ENCODE measurements at regions not wholly inside any gene's neighbourhood (a gene's known extent, or its start where the extent isn't known, plus 50 kb on each side); places are given as distances from the start of the nearest gene placed in this dataset.

- H3K36me3 Mint-ChIP-seq, result no peaks in the 10 kb centered on the region
- H3K27me3 ChIP-seq (ENCODE audit: insufficient read depth, low read length, poor library complexity, severe bottlenecking), result no peaks in the 10 kb centered on the region
- H3K36me3 ChIP-seq (ENCODE audit: insufficient read depth, low read length), result no peaks in the 10 kb centered on the region
- CTCF ChIA-PET, result no interaction called here
- no peak for DNase-seq
- H3K27me3 Mint-ChIP-seq, result no peaks in the 10 kb centered on the region
- no peak overlapping the region for H3K27ac Mint-ChIP-seq
- H3K9me3 ChIP-seq (ENCODE audit: low read length), result no peaks in the 10 kb centered on the region
- H3K4me1 Mint-ChIP-seq, result no peaks in the 10 kb centered on the region
- H3K4me1 ChIP-seq (ENCODE audit: insufficient read depth, low read length), result no peaks in the 10 kb centered on the region
- H3K9me3 Mint-ChIP-seq, result no peaks in the 10 kb centered on the region
- POLR2A ChIA-PET, result no interaction called here
- no peak overlapping the region for H3K4me3 Mint-ChIP-seq
- no peak overlapping the region for H3K27ac ChIP-seq (ENCODE audit: low read depth, low read length)
- no peak overlapping the region for H3K4me3 ChIP-seq (ENCODE audit: low read length)
Observed at GRCh38 chr4:14607001-14607400, 395.3 kb upstream of the CPEB2 start.

GRCh38 chr4:14607578-14607977 is 394.7 kb upstream of the CPEB2 start:
- ChIA-PET CTCF (no interaction called here), POLR2A (no interaction called here)
- H3K27ac Mint-ChIP-seq, result no peak overlapping the region
- no peaks in the 10 kb centered on the region for H3K27me3 Mint-ChIP-seq
- H3K36me3 Mint-ChIP-seq, result no peaks in the 10 kb centered on the region
- H3K9me3 Mint-ChIP-seq, result no peaks in the 10 kb centered on the region
- H3K4me1 Mint-ChIP-seq, result no peaks in the 10 kb centered on the region
- H3K27me3 ChIP-seq (ENCODE audit: insufficient read depth, low read length, poor library complexity, severe bottlenecking), result no peaks in the 10 kb centered on the region
- H3K4me3 Mint-ChIP-seq, result no peak overlapping the region
- H3K27ac ChIP-seq (ENCODE audit: low read depth, low read length), result no peak overlapping the region
- H3K4me3 ChIP-seq (ENCODE audit: low read length), result no peak overlapping the region
- H3K4me1 ChIP-seq (ENCODE audit: insufficient read depth, low read length), result no peaks in the 10 kb centered on the region
- no peak for DNase-seq
- no peaks in the 10 kb centered on the region for H3K9me3 ChIP-seq (ENCODE audit: low read length)
- H3K36me3 ChIP-seq (ENCODE audit: insufficient read depth, low read length), result no peaks in the 10 kb centered on the region

- Mint-ChIP-seq H3K4me1 (no peaks in the 10 kb centered on the region), H3K36me3 (no peaks in the 10 kb centered on the region), H3K4me3 (no peak overlapping the region), H3K27ac (no peak overlapping the region), H3K9me3 (peaks cover 0 to 4% (median 0%) of the 10 kb centered on the region in 5 donors), H3K27me3 (no peaks in the 10 kb centered on the region)
- ChIA-PET POLR2A (no interaction called here), CTCF (no interaction called here)
- Histone ChIP-seq H3K9me3 (ENCODE audit: low read length) (no peaks in the 10 kb centered on the region), H3K27ac (ENCODE audit: low read depth, low read length) (no peak overlapping the region), H3K4me1 (ENCODE audit: insufficient read depth, low read length) (no peaks in the 10 kb centered on the region), H3K4me3 (ENCODE audit: low read length) (no peak overlapping the region), H3K36me3 (ENCODE audit: insufficient read depth, low read length) (no peaks in the 10 kb centered on the region), H3K27me3 (ENCODE audit: insufficient read depth, low read length, poor library complexity, severe bottlenecking) (no peaks in the 10 kb centered on the region)
- DNase-seq, result no peak
Observed at GRCh38 chr4:14608630-14609029, 393.7 kb upstream of the CPEB2 start.

- Histone ChIP-seq H3K27ac (ENCODE audit: low read depth, low read length) (no peak overlapping the region), H3K36me3 (ENCODE audit: insufficient read depth, low read length) (no peaks in the 10 kb centered on the region), H3K4me3 (ENCODE audit: low read length) (no peak overlapping the region), H3K27me3 (ENCODE audit: insufficient read depth, low read length, poor library complexity, severe bottlenecking) (no peaks in the 10 kb centered on the region), H3K9me3 (ENCODE audit: low read length) (no peaks in the 10 kb centered on the region), H3K4me1 (ENCODE audit: insufficient read depth, low read length) (no peaks in the 10 kb centered on the region)
- Mint-ChIP-seq H3K27ac (no peak overlapping the region), H3K4me3 (no peak overlapping the region), H3K4me1 (no peaks in the 10 kb centered on the region), H3K36me3 (no peaks in the 10 kb centered on the region), H3K27me3 (no peaks in the 10 kb centered on the region), H3K9me3 (peaks cover 0 to 5% (median 0%) of the 10 kb centered on the region in 5 donors)
- CTCF ChIA-PET, result no interaction called here
- DNase-seq, result no peak
- POLR2A ChIA-PET, result no interaction called here
Observed at GRCh38 chr4:14614840-14615239, 387.4 kb upstream of the CPEB2 start.

GRCh38 chr4:14615671-14616070 is 386.6 kb upstream of the CPEB2 start:
- no peaks in the 10 kb centered on the region for H3K36me3 Mint-ChIP-seq
- CTCF ChIA-PET, result no interaction called here
- Histone ChIP-seq H3K4me3 (ENCODE audit: low read length) (no peak overlapping the region), H3K27me3 (ENCODE audit: insufficient read depth, low read length, poor library complexity, severe bottlenecking) (no peaks in the 10 kb centered on the region), H3K4me1 (ENCODE audit: insufficient read depth, low read length) (no peaks in the 10 kb centered on the region), H3K27ac (ENCODE audit: low read depth, low read length) (no peak overlapping the region), H3K36me3 (ENCODE audit: insufficient read depth, low read length) (no peaks in the 10 kb centered on the region), H3K9me3 (ENCODE audit: low read length) (no peaks in the 10 kb centered on the region)
- H3K4me1 Mint-ChIP-seq, result no peaks in the 10 kb centered on the region
- H3K4me3 Mint-ChIP-seq, result no peak overlapping the region
- no peak for DNase-seq
- peaks cover 0 to 5% (median 0%) of the 10 kb centered on the region in 5 donors for H3K9me3 Mint-ChIP-seq
- H3K27me3 Mint-ChIP-seq, result no peaks in the 10 kb centered on the region
- H3K27ac Mint-ChIP-seq, result no peak overlapping the region
- POLR2A ChIA-PET, result no interaction called here

- no peak overlapping the region for H3K27ac Mint-ChIP-seq
- H3K4me3 Mint-ChIP-seq, result no peak overlapping the region
- H3K27me3 Mint-ChIP-seq, result no peaks in the 10 kb centered on the region
- Histone ChIP-seq H3K27ac (ENCODE audit: low read depth, low read length) (no peak overlapping the region), H3K36me3 (ENCODE audit: insufficient read depth, low read length) (no peaks in the 10 kb centered on the region), H3K4me3 (ENCODE audit: low read length) (no peak overlapping the region), H3K27me3 (ENCODE audit: insufficient read depth, low read length, poor library complexity, severe bottlenecking) (no peaks in the 10 kb centered on the region), H3K9me3 (ENCODE audit: low read length) (no peaks in the 10 kb centered on the region), H3K4me1 (ENCODE audit: insufficient read depth, low read length) (no peaks in the 10 kb centered on the region)
- no peaks in the 10 kb centered on the region for H3K36me3 Mint-ChIP-seq
- DNase-seq, result no peak
- H3K4me1 Mint-ChIP-seq, result no peaks in the 10 kb centered on the region
- H3K9me3 Mint-ChIP-seq, result peaks cover 0 to 4% (median 0%) of the 10 kb centered on the region in 5 donors
- POLR2A ChIA-PET, result no interaction called here
- CTCF ChIA-PET, result no interaction called here
Observed at GRCh38 chr4:14620567-14621141, 381.6 kb upstream of the CPEB2 start.

GRCh38 chr4:14621731-14622463 is 380.4 kb upstream of the CPEB2 start:
- Mint-ChIP-seq H3K27ac (no peak overlapping the region), H3K27me3 (no peaks in the 10 kb centered on the region), H3K9me3 (peaks cover 0 to 4% (median 0%) of the 10 kb centered on the region in 5 donors), H3K4me3 (no peak overlapping the region), H3K4me1 (no peaks in the 10 kb centered on the region), H3K36me3 (no peaks in the 10 kb centered on the region)
- POLR2A ChIA-PET, result no interaction called here
- Histone ChIP-seq H3K27me3 (ENCODE audit: insufficient read depth, low read length, poor library complexity, severe bottlenecking) (no peaks in the 10 kb centered on the region), H3K4me3 (ENCODE audit: low read length) (no peak overlapping the region), H3K27ac (ENCODE audit: low read depth, low read length) (no peak overlapping the region), H3K9me3 (ENCODE audit: low read length) (no peaks in the 10 kb centered on the region), H3K36me3 (ENCODE audit: insufficient read depth, low read length) (no peaks in the 10 kb centered on the region), H3K4me1 (ENCODE audit: insufficient read depth, low read length) (no peaks in the 10 kb centered on the region)
- CTCF ChIA-PET, result no interaction called here
- no peak for DNase-seq

- Histone ChIP-seq H3K36me3 (ENCODE audit: insufficient read depth, low read length) (no peaks in the 10 kb centered on the region), H3K4me1 (ENCODE audit: insufficient read depth, low read length) (no peaks in the 10 kb centered on the region), H3K9me3 (ENCODE audit: low read length) (no peaks in the 10 kb centered on the region), H3K27ac (ENCODE audit: low read depth, low read length) (no peak overlapping the region), H3K4me3 (ENCODE audit: low read length) (no peak overlapping the region), H3K27me3 (ENCODE audit: insufficient read depth, low read length, poor library complexity, severe bottlenecking) (no peaks in the 10 kb centered on the region)
- H3K4me1 Mint-ChIP-seq, result no peaks in the 10 kb centered on the region
- H3K9me3 Mint-ChIP-seq, result peaks cover 0 to 4% (median 0%) of the 10 kb centered on the region in 5 donors
- H3K27ac Mint-ChIP-seq, result no peak overlapping the region
- H3K4me3 Mint-ChIP-seq, result no peak overlapping the region
- no peaks in the 10 kb centered on the region for H3K36me3 Mint-ChIP-seq
- no peaks in the 10 kb centered on the region for H3K27me3 Mint-ChIP-seq
- no peak for DNase-seq
- CTCF ChIA-PET, result no interaction called here
- POLR2A ChIA-PET, result no interaction called here
Observed at GRCh38 chr4:14627038-14627437, 375.2 kb upstream of the CPEB2 start.

Measured in CD8-positive, alpha-beta memory T cell (primary cell).